Endodermal cell (in vitro differentiated cells): ENCODE measurements at regions not wholly inside any gene's neighbourhood (a gene's known extent, or its start where the extent isn't known, plus 50 kb on each side); places are given as distances from the start of the nearest gene placed in this dataset.

Experiments
- DNase-seq: peaks from one replicate; pipeline ENCODE4 v3.0.0-alpha.2; 2017
- H3K27ac ChIP-seq: 2 replicates; pipeline ENCODE4 v1.5.1; 2013; ENCODE audit warnings: mild to moderate bottlenecking, low read depth, low read length, moderate library complexity
- H3K27me3 ChIP-seq: 2 replicates; pipeline ENCODE4 v1.6.1; 2013; ENCODE audit warnings: mild to moderate bottlenecking, low read length, moderate library complexity; ENCODE audit not compliant: insufficient read depth, control insufficient read depth, poor library complexity, severe bottlenecking
- H3K36me3 ChIP-seq: 2 replicates; pipeline ENCODE4 v1.7.0; 2013; ENCODE audit warnings: mild to moderate bottlenecking, low read length, moderate library complexity; ENCODE audit not compliant: control insufficient read depth, insufficient read depth
- H3K4me1 ChIP-seq: one replicate; pipeline ENCODE4 v1.7.0; 2013; ENCODE audit warnings: low read length; ENCODE audit not compliant: control insufficient read depth, insufficient read depth
- H3K4me3 ChIP-seq: 2 replicates; pipeline ENCODE4 v1.5.1; 2013; ENCODE audit warnings: mild to moderate bottlenecking, low read length, moderate library complexity
- H3K9ac ChIP-seq: 2 replicates; pipeline ENCODE4 v1.6.1; 2013; ENCODE audit warnings: mild to moderate bottlenecking, low read length, moderate library complexity; ENCODE audit not compliant: poor library complexity, severe bottlenecking; ENCODE audit errors: extremely low read depth
- H3K9me3 ChIP-seq: 2 replicates; pipeline ENCODE4 v1.6.1; 2013; ENCODE audit warnings: mild to moderate bottlenecking, low read length, moderate library complexity; ENCODE audit not compliant: control insufficient read depth
- H3K27ac Mint-ChIP-seq: 2 replicates; pipeline ENCODE4 v1.8.0; 2020; ENCODE audit warnings: mixed read lengths
- H3K27me3 Mint-ChIP-seq: 2 replicates; pipeline ENCODE4 v1.8.0; 2021; ENCODE audit warnings: mild to moderate bottlenecking, mixed read lengths; ENCODE audit not compliant: insufficient read depth
- H3K36me3 Mint-ChIP-seq: 2 replicates; pipeline ENCODE4 v1.8.0; 2020; ENCODE audit warnings: low read depth, mixed read lengths
- H3K4me1 Mint-ChIP-seq: 2 replicates; pipeline ENCODE4 v1.8.0; 2020; ENCODE audit warnings: mixed read lengths
- H3K4me3 Mint-ChIP-seq: 2 replicates; pipeline ENCODE4 v1.8.0; 2020; ENCODE audit warnings: mild to moderate bottlenecking, moderate library complexity, mixed read lengths
- H3K9me3 Mint-ChIP-seq: 2 replicates; pipeline ENCODE4 v1.8.0; 2020; ENCODE audit warnings: mild to moderate bottlenecking, mixed read lengths
- WGBS, 2 experiments: methylation state at CpG; one replicate each; pipeline versions ENCODE4 v1.1.5 to v1.1.7; 2013; ENCODE audit warnings: missing lambda C conversion rate in 2 of 2, mixed read lengths in 1 of 2; ENCODE audit not compliant: insufficient coverage in 1 of 2, insufficient read length in 1 of 2; 5-methylcytosine and 5-hydroxymethylcytosine counted together
- TF ChIP-seq, protein P1 (sequence below): fragments of 200-600 bp; sonication (generic); conservative IDR thresholded peaks from 2 replicates; pipeline ENCODE4 v1.5.0; 2021; ENCODE audit warnings: antibody characterized with exemption, mild to moderate bottlenecking

DNA sequence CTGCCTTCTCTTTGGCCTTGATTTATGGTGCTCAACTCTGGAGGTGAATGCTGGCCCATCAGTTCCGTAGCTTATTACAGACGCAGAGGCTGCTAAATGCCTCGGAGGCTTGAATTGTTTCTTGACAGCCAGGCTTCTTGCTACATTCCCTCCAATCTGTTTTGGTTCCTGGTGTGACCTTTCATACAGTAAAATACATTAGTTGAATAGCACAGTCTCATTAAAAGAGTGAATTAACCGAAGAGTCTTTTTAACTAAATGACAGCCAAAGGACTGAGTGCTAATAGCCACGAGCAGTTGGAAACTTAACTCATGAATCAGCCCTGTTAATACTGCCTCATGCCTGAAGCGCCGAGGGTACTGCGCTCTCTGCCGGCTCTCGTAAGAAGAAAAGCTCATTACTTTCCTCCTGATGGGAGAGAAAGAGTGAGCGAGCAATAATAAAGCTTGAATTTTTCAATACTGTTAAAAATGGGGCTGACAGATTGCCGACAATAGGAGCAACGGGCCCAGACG, 236.4 kb upstream of the GPR26 start:
- Histone ChIP-seq H3K27me3 (no peaks in the 10 kb centered on the region), H3K36me3 (no peaks in the 10 kb centered on the region), H3K27ac (peak overlapping the region; percentile 67), H3K9ac (no peak overlapping the region), H3K9me3 (no peaks in the 10 kb centered on the region), H3K4me3 (no peak overlapping the region), H3K4me1 (no peaks in the 10 kb centered on the region)
- no peaks in the 10 kb centered on the region for H3K9me3 Mint-ChIP-seq
- no peaks in the 10 kb centered on the region for H3K36me3 Mint-ChIP-seq
- H3K27ac Mint-ChIP-seq, result no peak overlapping the region
- H3K27me3 Mint-ChIP-seq, result no peaks in the 10 kb centered on the region
- DNase-seq, result peak; percentile 10
- no peak overlapping the region for H3K4me3 Mint-ChIP-seq
- TF ChIP-seq, protein P1, sequence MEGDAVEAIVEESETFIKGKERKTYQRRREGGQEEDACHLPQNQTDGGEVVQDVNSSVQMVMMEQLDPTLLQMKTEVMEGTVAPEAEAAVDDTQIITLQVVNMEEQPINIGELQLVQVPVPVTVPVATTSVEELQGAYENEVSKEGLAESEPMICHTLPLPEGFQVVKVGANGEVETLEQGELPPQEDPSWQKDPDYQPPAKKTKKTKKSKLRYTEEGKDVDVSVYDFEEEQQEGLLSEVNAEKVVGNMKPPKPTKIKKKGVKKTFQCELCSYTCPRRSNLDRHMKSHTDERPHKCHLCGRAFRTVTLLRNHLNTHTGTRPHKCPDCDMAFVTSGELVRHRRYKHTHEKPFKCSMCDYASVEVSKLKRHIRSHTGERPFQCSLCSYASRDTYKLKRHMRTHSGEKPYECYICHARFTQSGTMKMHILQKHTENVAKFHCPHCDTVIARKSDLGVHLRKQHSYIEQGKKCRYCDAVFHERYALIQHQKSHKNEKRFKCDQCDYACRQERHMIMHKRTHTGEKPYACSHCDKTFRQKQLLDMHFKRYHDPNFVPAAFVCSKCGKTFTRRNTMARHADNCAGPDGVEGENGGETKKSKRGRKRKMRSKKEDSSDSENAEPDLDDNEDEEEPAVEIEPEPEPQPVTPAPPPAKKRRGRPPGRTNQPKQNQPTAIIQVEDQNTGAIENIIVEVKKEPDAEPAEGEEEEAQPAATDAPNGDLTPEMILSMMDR, result no peak
- H3K4me1 Mint-ChIP-seq, result peaks cover 10% of the 10 kb centered on the region
- 74 to 87% methylated on average over 11 to 14 of the region's 14 CpGs for WGBS, 2 experiments

DNA sequence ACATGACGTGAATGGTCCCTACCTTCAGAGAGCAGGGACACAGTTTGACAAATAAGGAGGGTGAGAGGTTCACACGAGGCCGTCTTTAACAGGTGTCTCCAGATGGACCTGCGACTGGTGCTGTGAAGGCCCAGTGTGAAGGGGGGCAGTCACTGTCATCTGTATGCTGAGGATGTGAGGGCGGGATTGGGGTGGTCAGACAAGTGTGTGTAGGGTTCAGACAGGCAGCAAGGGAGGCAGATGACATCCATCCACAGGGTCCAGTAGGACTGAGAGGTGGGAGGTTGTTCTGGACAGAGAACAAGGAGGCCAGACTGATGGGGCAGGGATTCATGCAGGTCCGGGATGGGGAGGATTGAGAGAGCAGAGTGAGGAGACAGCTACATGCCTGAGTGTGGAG, 232.6 kb upstream of the GPR26 start:
- WGBS, 2 experiments, result 85 to 88% methylated on average over 5 to 6 of the region's 6 CpGs
- Mint-ChIP-seq H3K4me1 (peaks cover 2% of the 10 kb centered on the region), H3K36me3 (no peaks in the 10 kb centered on the region)

DNA sequence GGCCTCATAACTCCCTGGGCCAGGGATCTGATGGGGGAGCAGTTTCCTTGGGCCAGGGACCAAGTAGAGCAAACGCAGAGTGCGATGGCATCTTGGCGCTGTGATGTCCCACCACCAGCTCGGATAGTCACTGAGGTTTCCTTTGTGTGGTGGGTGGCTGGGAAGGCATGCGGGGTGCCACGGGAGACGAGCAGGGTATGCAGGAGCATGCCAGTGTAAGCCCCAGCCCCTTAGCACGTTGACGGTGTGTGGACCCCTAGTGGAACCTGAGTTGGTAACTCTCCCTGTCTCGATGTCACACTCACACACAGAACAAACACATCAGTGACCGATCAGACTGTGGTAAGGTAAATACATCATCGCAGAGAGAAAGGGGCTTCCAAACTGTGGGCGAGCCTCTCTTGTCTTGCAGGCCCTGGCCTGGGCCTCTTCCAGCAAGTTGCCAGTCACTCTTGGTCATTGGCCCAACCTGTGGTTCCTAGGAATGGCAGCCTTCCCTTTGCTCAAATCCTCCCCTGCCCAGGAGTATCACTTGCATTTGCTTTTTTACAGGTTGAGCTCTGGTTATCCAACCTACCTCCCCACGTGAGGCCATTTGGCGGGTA, 231.6 kb upstream of the GPR26 start:
- no peaks in the 10 kb centered on the region for H3K9me3 Mint-ChIP-seq
- no peak overlapping the region for H3K4me3 ChIP-seq
- H3K4me1 Mint-ChIP-seq, result no peaks in the 10 kb centered on the region
- H3K27me3 ChIP-seq, result no peaks in the 10 kb centered on the region
- no peak for DNase-seq
- no peaks in the 10 kb centered on the region for H3K27me3 Mint-ChIP-seq
- H3K36me3 ChIP-seq, result no peaks in the 10 kb centered on the region
- H3K9me3 ChIP-seq, result no peaks in the 10 kb centered on the region
- H3K4me3 Mint-ChIP-seq, result no peak overlapping the region
- no peaks in the 10 kb centered on the region for H3K4me1 ChIP-seq
- H3K36me3 Mint-ChIP-seq, result no peaks in the 10 kb centered on the region
- no peak overlapping the region for H3K27ac ChIP-seq
- H3K27ac Mint-ChIP-seq, result no peak overlapping the region
- TF ChIP-seq, protein P1, result no peak
- no peak overlapping the region for H3K9ac ChIP-seq
- 89 to 99% methylated on average over 10 to 15 of the region's 15 CpGs for WGBS, 2 experiments

More for the DNA sequence above, 232.6 kb upstream of the GPR26 start:
- no peaks in the 10 kb centered on the region for H3K27me3 Mint-ChIP-seq
- Histone ChIP-seq H3K9ac (no peak overlapping the region), H3K27me3 (no peaks in the 10 kb centered on the region), H3K27ac (no peak overlapping the region), H3K36me3 (no peaks in the 10 kb centered on the region), H3K4me3 (no peak overlapping the region), H3K9me3 (no peaks in the 10 kb centered on the region), H3K4me1 (no peaks in the 10 kb centered on the region)
- no peak for DNase-seq
- no peaks in the 10 kb centered on the region for H3K9me3 Mint-ChIP-seq
- no peak overlapping the region for H3K27ac Mint-ChIP-seq
- TF ChIP-seq, protein P1, result no peak
- no peak overlapping the region for H3K4me3 Mint-ChIP-seq
